Liver (tissue), 3 donors: ENCODE measurements at regions not wholly inside any gene's neighbourhood (a gene's known extent, or its start where the extent isn't known, plus 50 kb on each side); places are given as distances from the start of the nearest gene placed in this dataset.

Source experiments
- HNF4A ChIP-seq, 2 donors: conservative IDR thresholded peaks; 2 replicates each; pipeline ENCODE4 v1.6.1; 2016; ENCODE audit warnings: antibody characterized with exemption in 2 of 2, mild to moderate bottlenecking in 2 of 2
- RAD21 ChIP-seq, 2 donors: IDR thresholded peaks; 2 replicates each; pipeline ENCODE4 v1.6.1; 2016; ENCODE audit warnings: antibody characterized with exemption in 2 of 2, mild to moderate bottlenecking in 2 of 2
- TAF1 ChIP-seq: conservative IDR thresholded peaks from 2 replicates; pipeline ENCODE4 v1.6.1; 2016; ENCODE audit warnings: antibody characterized with exemption, mild to moderate bottlenecking
- TF ChIP-seq, protein P1 (sequence below): fragments of 150-350 bp; IDR thresholded peaks from 2 replicates; pipeline ENCODE4 v1.5.1; 2017; ENCODE audit warnings: improper control_type of control experiment, low read depth, low read length; ENCODE audit not compliant: missing input control
- TF ChIP-seq, protein P2 (sequence below): IDR thresholded peaks from 2 replicates; pipeline ENCODE4 v1.6.1; 2016; ENCODE audit warnings: antibody characterized with exemption, mild to moderate bottlenecking
- TF ChIP-seq, protein P3 (sequence below): IDR thresholded peaks from 2 replicates; pipeline ENCODE4 v1.6.1; 2016; ENCODE audit warnings: antibody characterized with exemption
- TF ChIP-seq, protein P4 (sequence below): IDR thresholded peaks from 2 replicates; pipeline ENCODE4 v1.6.1; 2016; ENCODE audit warnings: antibody characterized with exemption
- donor health status: healthy.
- donor health status: healthy.

DNA sequence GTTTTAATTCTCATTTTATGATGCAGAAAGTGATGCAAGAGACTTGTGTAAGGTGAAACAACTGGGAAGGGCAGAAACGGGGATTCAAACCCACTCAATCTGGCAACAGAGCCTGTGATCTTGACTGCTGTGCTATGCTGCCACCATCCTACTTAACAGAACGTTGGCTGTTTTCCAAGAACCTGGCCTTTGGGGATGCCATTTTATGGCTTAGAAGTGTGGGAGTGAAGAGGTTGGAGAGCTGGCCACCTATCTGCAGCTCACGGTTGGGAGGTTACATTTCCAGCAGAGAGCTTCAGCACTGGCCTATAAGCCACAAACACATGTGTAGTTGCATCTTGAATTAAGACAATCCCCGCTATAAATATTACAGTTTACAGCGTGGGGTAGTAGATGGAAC is 235.3 kb downstream of the PRDM2 start:
- TF ChIP-seq, protein P1, sequence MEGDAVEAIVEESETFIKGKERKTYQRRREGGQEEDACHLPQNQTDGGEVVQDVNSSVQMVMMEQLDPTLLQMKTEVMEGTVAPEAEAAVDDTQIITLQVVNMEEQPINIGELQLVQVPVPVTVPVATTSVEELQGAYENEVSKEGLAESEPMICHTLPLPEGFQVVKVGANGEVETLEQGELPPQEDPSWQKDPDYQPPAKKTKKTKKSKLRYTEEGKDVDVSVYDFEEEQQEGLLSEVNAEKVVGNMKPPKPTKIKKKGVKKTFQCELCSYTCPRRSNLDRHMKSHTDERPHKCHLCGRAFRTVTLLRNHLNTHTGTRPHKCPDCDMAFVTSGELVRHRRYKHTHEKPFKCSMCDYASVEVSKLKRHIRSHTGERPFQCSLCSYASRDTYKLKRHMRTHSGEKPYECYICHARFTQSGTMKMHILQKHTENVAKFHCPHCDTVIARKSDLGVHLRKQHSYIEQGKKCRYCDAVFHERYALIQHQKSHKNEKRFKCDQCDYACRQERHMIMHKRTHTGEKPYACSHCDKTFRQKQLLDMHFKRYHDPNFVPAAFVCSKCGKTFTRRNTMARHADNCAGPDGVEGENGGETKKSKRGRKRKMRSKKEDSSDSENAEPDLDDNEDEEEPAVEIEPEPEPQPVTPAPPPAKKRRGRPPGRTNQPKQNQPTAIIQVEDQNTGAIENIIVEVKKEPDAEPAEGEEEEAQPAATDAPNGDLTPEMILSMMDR, result no peak
- TF ChIP-seq, protein P2, sequence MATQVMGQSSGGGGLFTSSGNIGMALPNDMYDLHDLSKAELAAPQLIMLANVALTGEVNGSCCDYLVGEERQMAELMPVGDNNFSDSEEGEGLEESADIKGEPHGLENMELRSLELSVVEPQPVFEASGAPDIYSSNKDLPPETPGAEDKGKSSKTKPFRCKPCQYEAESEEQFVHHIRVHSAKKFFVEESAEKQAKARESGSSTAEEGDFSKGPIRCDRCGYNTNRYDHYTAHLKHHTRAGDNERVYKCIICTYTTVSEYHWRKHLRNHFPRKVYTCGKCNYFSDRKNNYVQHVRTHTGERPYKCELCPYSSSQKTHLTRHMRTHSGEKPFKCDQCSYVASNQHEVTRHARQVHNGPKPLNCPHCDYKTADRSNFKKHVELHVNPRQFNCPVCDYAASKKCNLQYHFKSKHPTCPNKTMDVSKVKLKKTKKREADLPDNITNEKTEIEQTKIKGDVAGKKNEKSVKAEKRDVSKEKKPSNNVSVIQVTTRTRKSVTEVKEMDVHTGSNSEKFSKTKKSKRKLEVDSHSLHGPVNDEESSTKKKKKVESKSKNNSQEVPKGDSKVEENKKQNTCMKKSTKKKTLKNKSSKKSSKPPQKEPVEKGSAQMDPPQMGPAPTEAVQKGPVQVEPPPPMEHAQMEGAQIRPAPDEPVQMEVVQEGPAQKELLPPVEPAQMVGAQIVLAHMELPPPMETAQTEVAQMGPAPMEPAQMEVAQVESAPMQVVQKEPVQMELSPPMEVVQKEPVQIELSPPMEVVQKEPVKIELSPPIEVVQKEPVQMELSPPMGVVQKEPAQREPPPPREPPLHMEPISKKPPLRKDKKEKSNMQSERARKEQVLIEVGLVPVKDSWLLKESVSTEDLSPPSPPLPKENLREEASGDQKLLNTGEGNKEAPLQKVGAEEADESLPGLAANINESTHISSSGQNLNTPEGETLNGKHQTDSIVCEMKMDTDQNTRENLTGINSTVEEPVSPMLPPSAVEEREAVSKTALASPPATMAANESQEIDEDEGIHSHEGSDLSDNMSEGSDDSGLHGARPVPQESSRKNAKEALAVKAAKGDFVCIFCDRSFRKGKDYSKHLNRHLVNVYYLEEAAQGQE, result no peak
- TF ChIP-seq, protein P3, sequence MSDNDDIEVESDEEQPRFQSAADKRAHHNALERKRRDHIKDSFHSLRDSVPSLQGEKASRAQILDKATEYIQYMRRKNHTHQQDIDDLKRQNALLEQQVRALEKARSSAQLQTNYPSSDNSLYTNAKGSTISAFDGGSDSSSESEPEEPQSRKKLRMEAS, result no peak
- TF ChIP-seq TAF1 (no peak), HNF4A (conservative IDR thresholded peaks at IDR 0.05) (no peak), RAD21 (IDR thresholded peaks at IDR 0.05) (no peak)
- TF ChIP-seq, protein P4, sequence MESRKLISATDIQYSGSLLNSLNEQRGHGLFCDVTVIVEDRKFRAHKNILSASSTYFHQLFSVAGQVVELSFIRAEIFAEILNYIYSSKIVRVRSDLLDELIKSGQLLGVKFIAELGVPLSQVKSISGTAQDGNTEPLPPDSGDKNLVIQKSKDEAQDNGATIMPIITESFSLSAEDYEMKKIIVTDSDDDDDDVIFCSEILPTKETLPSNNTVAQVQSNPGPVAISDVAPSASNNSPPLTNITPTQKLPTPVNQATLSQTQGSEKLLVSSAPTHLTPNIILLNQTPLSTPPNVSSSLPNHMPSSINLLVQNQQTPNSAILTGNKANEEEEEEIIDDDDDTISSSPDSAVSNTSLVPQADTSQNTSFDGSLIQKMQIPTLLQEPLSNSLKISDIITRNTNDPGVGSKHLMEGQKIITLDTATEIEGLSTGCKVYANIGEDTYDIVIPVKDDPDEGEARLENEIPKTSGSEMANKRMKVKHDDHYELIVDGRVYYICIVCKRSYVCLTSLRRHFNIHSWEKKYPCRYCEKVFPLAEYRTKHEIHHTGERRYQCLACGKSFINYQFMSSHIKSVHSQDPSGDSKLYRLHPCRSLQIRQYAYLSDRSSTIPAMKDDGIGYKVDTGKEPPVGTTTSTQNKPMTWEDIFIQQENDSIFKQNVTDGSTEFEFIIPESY, result no peak
